ENCODE measurements at regions not wholly inside any gene's neighbourhood (a gene's known extent, or its start where the extent isn't known, plus 50 kb on each side); places are given as distances from the start of the nearest gene placed in this dataset.

DNA sequence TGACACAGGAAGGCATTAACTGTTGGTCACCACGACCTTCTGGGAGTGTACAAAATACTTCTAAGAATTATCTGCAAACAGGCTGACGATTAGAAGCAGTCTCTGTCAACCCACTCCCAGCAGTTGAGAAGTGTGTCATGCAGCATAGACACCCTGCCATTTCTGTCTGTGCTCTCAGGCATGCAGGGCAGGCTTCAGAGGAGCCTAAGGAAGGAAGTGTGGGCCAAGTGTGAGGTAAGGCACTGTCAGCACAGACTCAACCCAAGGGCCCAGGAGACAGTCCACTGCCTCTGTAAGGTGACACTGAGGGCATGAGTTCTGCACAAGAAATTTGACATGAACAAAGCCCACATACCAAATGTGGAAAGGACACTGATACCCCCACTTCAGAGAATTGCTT, 109.0 kb upstream of the VIPR2 start:
- TF ChIP-seq, protein P1, sequence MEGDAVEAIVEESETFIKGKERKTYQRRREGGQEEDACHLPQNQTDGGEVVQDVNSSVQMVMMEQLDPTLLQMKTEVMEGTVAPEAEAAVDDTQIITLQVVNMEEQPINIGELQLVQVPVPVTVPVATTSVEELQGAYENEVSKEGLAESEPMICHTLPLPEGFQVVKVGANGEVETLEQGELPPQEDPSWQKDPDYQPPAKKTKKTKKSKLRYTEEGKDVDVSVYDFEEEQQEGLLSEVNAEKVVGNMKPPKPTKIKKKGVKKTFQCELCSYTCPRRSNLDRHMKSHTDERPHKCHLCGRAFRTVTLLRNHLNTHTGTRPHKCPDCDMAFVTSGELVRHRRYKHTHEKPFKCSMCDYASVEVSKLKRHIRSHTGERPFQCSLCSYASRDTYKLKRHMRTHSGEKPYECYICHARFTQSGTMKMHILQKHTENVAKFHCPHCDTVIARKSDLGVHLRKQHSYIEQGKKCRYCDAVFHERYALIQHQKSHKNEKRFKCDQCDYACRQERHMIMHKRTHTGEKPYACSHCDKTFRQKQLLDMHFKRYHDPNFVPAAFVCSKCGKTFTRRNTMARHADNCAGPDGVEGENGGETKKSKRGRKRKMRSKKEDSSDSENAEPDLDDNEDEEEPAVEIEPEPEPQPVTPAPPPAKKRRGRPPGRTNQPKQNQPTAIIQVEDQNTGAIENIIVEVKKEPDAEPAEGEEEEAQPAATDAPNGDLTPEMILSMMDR (IDR thresholded peaks at IDR 0.05): no peak
- TF ChIP-seq POLR2A (IDR thresholded peaks at IDR 0.05) (no peak), POLR2AphosphoS5 (IDR thresholded peaks at IDR 0.05) (no peak)
